ENCODE measurements at regions not wholly inside any gene's neighbourhood (a gene's known extent, or its start where the extent isn't known, plus 50 kb on each side); places are given as distances from the start of the nearest gene placed in this dataset.

DNA sequence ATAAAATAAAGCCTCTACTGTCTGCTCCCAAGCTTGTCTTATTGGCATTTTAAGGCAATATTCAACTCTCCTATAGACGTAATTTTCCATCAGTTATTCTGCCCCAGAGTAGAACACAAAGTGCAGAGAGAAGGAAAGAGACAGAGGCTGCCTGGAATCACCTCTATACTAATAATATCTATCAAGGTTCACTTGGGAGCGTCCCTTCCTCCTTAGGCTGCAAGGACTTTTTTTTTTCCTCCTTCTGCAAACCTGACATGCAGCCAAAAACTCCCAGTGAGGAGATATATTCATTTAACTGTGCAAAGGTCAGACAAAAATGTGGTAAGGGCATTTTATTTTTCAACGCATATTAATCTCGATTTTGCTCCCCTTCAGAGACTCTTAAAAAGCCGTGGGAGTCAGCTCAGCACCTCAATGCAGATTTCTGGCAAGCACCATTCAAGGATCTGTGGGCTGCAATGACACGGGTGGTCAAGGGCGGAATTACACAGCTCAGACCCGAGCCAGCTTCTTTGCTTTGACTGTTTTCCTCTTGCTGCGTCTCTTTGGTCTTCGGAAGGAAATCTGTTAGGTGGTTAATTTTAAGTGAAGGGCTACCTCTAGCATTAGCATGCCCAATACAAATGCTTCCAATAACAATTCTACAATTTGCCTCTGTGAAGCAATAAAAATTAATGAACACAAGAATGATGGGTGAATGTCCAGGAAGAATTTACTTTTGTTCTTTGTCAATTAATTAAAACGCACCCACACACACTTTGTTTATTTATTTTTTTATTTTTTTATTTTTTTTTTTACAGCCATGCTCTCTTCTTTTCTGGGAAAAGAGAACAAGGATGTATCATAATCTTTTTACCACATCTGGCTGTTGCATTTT is 587.7 kb upstream of the GRAMD2B start:
- Mint-ChIP-seq H3K27me3 (no peaks in the 10 kb centered on the region), H3K27ac (ENCODE audit: low read depth) (no peak overlapping the region), H3K36me3 (ENCODE audit: insufficient read depth) (no peaks in the 10 kb centered on the region), H3K4me1 (no peaks in the 10 kb centered on the region), H3K4me3 (no peak overlapping the region), H3K9me3 (peaks cover 12% of the 10 kb centered on the region)
- ATAC-seq (replicated peaks; ENCODE audit: extremely low read depth, poor library complexity, severe bottlenecking) (no peak), DNase-seq (ENCODE audit: low spot score in 2 of 2) (no peak)

DNA sequence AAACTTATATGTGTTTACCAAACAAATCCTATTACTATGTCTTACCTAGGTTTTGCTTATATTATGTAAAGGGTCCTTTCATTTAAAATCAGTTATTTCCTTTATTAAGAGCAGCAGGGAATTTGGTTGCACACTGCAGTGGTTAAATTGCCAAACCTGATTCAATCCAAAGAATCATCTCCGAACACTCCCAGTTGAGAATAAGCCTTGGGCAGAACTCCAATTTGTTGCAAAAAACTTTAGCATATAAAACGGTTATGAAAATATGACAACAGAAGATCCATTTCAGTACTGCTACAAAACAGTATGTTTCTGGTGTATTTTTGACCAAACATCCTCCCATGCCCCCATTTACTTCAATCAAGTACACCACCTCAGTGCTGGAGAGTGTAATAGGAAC is 587.0 kb upstream of the GRAMD2B start:
- Mint-ChIP-seq H3K27me3 (no peaks in the 10 kb centered on the region), H3K27ac (ENCODE audit: low read depth) (no peak overlapping the region), H3K4me3 (no peak overlapping the region), H3K9me3 (peaks cover 12% of the 10 kb centered on the region), H3K36me3 (ENCODE audit: insufficient read depth) (no peaks in the 10 kb centered on the region), H3K4me1 (no peaks in the 10 kb centered on the region)
- ATAC-seq (replicated peaks; ENCODE audit: extremely low read depth, poor library complexity, severe bottlenecking) (no peak), DNase-seq (ENCODE audit: low spot score in 2 of 2) (no peak)

DNA sequence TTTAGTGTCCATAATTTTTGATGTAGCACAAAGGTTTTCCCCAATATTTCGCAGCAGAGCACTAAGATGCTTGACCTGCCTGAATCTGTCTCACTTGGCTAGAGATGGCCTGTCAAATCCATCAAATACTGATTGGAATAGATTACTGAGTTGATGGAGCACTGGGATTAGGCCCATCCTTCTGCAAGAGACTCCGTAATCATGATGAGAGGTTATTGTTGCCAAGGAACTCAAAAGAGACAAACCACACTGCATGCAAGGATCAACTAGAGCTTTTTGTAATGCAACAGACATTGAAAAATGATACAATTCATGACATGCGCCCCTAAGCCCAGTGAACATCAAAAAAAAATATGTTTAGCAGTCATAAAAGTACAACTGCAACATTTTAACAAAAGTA is 585.3 kb upstream of the GRAMD2B start:
- DNase-seq (ENCODE audit: low spot score in 2 of 2), result no peak
- ATAC-seq (replicated peaks; ENCODE audit: extremely low read depth, poor library complexity, severe bottlenecking), result no peak
- Mint-ChIP-seq H3K4me1 (no peaks in the 10 kb centered on the region), H3K4me3 (no peak overlapping the region), H3K27me3 (no peaks in the 10 kb centered on the region), H3K36me3 (ENCODE audit: insufficient read depth) (no peaks in the 10 kb centered on the region), H3K9me3 (peaks cover 18% of the 10 kb centered on the region), H3K27ac (ENCODE audit: low read depth) (no peak overlapping the region)

DNA sequence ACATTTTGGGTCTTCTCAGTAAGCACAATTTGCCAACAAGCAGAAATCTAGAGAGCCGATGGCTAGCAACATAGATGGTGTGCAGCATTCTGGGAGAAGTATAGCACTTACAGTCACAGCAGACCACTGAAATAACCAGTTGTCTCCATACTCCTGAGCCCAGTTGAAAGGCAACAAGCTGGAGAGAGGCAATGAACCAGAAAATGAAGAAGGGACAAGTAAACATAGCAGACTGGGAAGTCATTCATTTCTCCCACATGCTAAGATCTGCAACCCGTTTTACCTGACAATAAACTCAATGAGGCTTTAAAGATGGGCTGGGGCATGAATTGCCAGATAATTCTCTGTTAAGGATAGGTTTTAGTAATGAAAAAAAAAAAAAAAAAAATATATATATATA is 575.6 kb upstream of the GRAMD2B start:
- Mint-ChIP-seq H3K9me3 (peaks cover 7% of the 10 kb centered on the region), H3K36me3 (ENCODE audit: insufficient read depth) (peaks cover 2% of the 10 kb centered on the region), H3K4me1 (no peaks in the 10 kb centered on the region), H3K27ac (ENCODE audit: low read depth) (no peak overlapping the region), H3K4me3 (no peak overlapping the region), H3K27me3 (no peaks in the 10 kb centered on the region)
- no peak for DNase-seq (ENCODE audit: low spot score in 2 of 2)
- no peak for ATAC-seq (replicated peaks; ENCODE audit: extremely low read depth, poor library complexity, severe bottlenecking)

DNA sequence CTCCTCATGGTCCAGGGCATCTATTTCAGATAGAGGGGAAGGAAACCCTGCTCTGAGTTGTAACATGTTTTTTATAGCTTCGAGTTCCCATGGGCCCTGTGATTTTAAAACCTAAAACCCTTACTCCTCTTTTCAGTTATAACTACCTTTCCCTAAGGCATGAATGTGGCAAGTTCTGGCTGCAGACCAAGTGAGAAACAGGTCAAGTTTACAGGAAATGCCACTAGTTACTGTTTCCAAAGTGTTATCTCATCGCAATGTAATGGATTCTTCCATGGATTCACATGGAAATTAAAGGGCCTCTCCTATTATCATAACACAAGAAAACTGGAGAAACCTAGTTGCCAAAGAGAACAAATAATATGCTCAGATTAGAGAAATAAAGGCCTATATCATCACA is 574.5 kb upstream of the GRAMD2B start:
- Mint-ChIP-seq H3K4me3 (no peak overlapping the region), H3K27me3 (no peaks in the 10 kb centered on the region), H3K27ac (ENCODE audit: low read depth) (no peak overlapping the region), H3K4me1 (no peaks in the 10 kb centered on the region), H3K36me3 (ENCODE audit: insufficient read depth) (peaks cover 2% of the 10 kb centered on the region), H3K9me3 (peaks cover 7% of the 10 kb centered on the region)
- ATAC-seq (replicated peaks; ENCODE audit: extremely low read depth, poor library complexity, severe bottlenecking), result no peak
- no peak for DNase-seq (ENCODE audit: low spot score in 2 of 2)

DNA sequence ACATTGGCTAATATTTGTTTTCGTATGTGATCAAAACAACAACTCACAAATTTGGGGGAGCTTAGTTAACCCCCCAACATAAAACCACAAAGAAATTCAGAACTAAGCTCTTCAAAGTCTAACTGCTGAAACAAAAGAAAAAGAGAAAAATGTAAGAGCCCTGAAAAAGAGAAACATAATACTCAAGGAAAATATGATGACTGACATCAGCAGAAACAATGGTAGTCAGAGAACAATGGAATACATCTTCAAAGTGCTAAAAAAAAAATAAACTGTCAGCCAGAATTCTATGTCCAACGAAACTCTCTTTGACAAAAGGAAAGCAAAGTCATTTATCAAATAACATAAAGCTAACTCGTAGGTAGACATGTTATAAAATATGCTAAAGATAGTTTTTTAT is 566.3 kb upstream of the GRAMD2B start:
- no peak overlapping the region for H3K27ac Mint-ChIP-seq (ENCODE audit: low read depth)
- no peaks in the 10 kb centered on the region for H3K36me3 Mint-ChIP-seq (ENCODE audit: insufficient read depth)
- H3K27me3 Mint-ChIP-seq, result no peaks in the 10 kb centered on the region
- DNase-seq (ENCODE audit: low spot score in 2 of 2), result no peak
- ATAC-seq (replicated peaks; ENCODE audit: extremely low read depth, poor library complexity, severe bottlenecking), result no peak
- H3K4me3 Mint-ChIP-seq, result no peak overlapping the region
- H3K4me1 Mint-ChIP-seq, result no peaks in the 10 kb centered on the region
- H3K9me3 Mint-ChIP-seq, result peaks cover 5% of the 10 kb centered on the region

DNA sequence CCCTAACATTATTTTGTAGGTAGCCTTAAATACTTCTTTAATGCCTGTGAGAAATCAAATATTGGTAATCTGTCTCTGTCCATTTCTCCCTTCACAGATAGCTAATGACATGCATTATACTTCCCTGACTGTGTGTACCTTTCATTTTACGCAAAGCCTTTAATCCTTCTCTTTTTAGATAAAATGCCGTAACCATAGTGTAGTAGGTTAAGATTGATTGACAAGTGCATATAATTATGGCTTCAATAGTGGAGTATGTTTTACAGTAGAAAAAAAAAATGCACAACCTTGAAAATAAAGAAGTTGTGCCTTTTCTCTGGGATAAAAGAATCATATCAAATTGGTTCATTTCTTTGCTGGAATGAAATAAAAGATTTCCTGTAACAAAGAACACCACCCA is 559.6 kb upstream of the GRAMD2B start:
- no peak overlapping the region for H3K27ac Mint-ChIP-seq (ENCODE audit: low read depth)
- no peak overlapping the region for H3K4me3 Mint-ChIP-seq
- H3K36me3 Mint-ChIP-seq (ENCODE audit: insufficient read depth), result no peaks in the 10 kb centered on the region
- H3K27me3 Mint-ChIP-seq, result no peaks in the 10 kb centered on the region
- no peaks in the 10 kb centered on the region for H3K4me1 Mint-ChIP-seq
- H3K9me3 Mint-ChIP-seq, result peaks cover 5% of the 10 kb centered on the region
- ATAC-seq (replicated peaks; ENCODE audit: extremely low read depth, poor library complexity, severe bottlenecking) (no peak), DNase-seq (ENCODE audit: low spot score in 2 of 2) (no peak)

- DNase-seq (ENCODE audit: low spot score in 2 of 2) (no peak), ATAC-seq (replicated peaks; ENCODE audit: extremely low read depth, poor library complexity, severe bottlenecking) (no peak)
- Mint-ChIP-seq H3K9me3 (peaks cover 7% of the 10 kb centered on the region), H3K4me3 (no peak overlapping the region), H3K4me1 (no peaks in the 10 kb centered on the region), H3K36me3 (ENCODE audit: insufficient read depth) (no peaks in the 10 kb centered on the region), H3K27ac (ENCODE audit: low read depth) (no peak overlapping the region), H3K27me3 (no peaks in the 10 kb centered on the region)
Measured at GRCh38 chr5:125865166-125865815, 557.9 kb upstream of the GRAMD2B start.

- Mint-ChIP-seq H3K27me3 (no peaks in the 10 kb centered on the region), H3K27ac (ENCODE audit: low read depth) (no peak overlapping the region), H3K4me1 (no peaks in the 10 kb centered on the region), H3K36me3 (ENCODE audit: insufficient read depth) (no peaks in the 10 kb centered on the region), H3K4me3 (no peak overlapping the region), H3K9me3 (peaks cover 10% of the 10 kb centered on the region)
- no peak for DNase-seq (ENCODE audit: low spot score in 2 of 2)
- no peak for ATAC-seq (replicated peaks; ENCODE audit: extremely low read depth, poor library complexity, severe bottlenecking)
Measured at GRCh38 chr5:125868036-125868435, 555.2 kb upstream of the GRAMD2B start.

- Mint-ChIP-seq H3K36me3 (ENCODE audit: insufficient read depth) (no peaks in the 10 kb centered on the region), H3K4me3 (no peak overlapping the region), H3K27ac (ENCODE audit: low read depth) (no peak overlapping the region), H3K9me3 (peaks cover 17% of the 10 kb centered on the region), H3K4me1 (no peaks in the 10 kb centered on the region), H3K27me3 (no peaks in the 10 kb centered on the region)
- no peak for ATAC-seq (replicated peaks; ENCODE audit: extremely low read depth, poor library complexity, severe bottlenecking)
- DNase-seq (ENCODE audit: low spot score in 2 of 2), result no peak
Measured at GRCh38 chr5:125870256-125870655, 553.0 kb upstream of the GRAMD2B start.

DNA sequence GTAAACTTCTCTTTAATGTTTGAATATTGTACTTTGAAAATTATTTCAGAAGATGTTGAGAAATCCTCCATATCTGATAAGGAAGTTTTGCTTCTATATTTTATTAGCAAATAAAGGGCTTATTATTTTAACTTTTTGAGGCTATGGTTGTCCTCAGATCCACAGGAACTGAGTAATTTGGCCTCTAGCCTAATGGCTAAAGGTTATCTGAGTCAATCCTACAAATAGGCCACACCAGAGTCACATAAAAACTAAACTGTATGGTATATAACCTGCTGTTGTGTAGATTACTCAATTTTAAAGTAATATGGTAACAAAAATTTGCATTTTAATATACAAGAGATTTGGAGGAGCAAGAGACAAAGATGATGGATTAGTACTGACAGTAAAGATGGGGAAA is 549.2 kb upstream of the GRAMD2B start:
- H3K4me3 Mint-ChIP-seq, result no peak overlapping the region
- H3K27me3 Mint-ChIP-seq, result no peaks in the 10 kb centered on the region
- DNase-seq (ENCODE audit: low spot score in 2 of 2), result no peak
- H3K36me3 Mint-ChIP-seq (ENCODE audit: insufficient read depth), result no peaks in the 10 kb centered on the region
- H3K27ac Mint-ChIP-seq (ENCODE audit: low read depth), result no peak overlapping the region
- H3K4me1 Mint-ChIP-seq, result no peaks in the 10 kb centered on the region
- no peak for ATAC-seq (replicated peaks; ENCODE audit: extremely low read depth, poor library complexity, severe bottlenecking)
- H3K9me3 Mint-ChIP-seq, result peaks cover 24% of the 10 kb centered on the region

GRCh38 chr5:125874717-125875116 is 548.5 kb upstream of the GRAMD2B start:
- H3K4me1 Mint-ChIP-seq, result no peaks in the 10 kb centered on the region
- peaks cover 2% of the 10 kb centered on the region for H3K36me3 Mint-ChIP-seq (ENCODE audit: insufficient read depth)
- no peaks in the 10 kb centered on the region for H3K27me3 Mint-ChIP-seq
- ATAC-seq (replicated peaks; ENCODE audit: extremely low read depth, poor library complexity, severe bottlenecking), result no peak
- H3K27ac Mint-ChIP-seq (ENCODE audit: low read depth), result no peak overlapping the region
- H3K9me3 Mint-ChIP-seq, result peaks cover 30% of the 10 kb centered on the region
- DNase-seq (ENCODE audit: low spot score in 2 of 2), result no peak
- H3K4me3 Mint-ChIP-seq, result no peak overlapping the region

- no peak overlapping the region for H3K27ac Mint-ChIP-seq (ENCODE audit: low read depth)
- no peak for DNase-seq (ENCODE audit: low spot score in 2 of 2)
- no peak for ATAC-seq (replicated peaks; ENCODE audit: extremely low read depth, poor library complexity, severe bottlenecking)
- H3K4me1 Mint-ChIP-seq, result no peaks in the 10 kb centered on the region
- H3K9me3 Mint-ChIP-seq, result peaks cover 32% of the 10 kb centered on the region
- H3K36me3 Mint-ChIP-seq (ENCODE audit: insufficient read depth), result peaks cover 2% of the 10 kb centered on the region
- no peak overlapping the region for H3K4me3 Mint-ChIP-seq
- no peaks in the 10 kb centered on the region for H3K27me3 Mint-ChIP-seq
Measured at GRCh38 chr5:125877248-125877647, 546.0 kb upstream of the GRAMD2B start.
